ENCODE measurements at regions not wholly inside any gene's neighbourhood (a gene's known extent, or its start where the extent isn't known, plus 50 kb on each side); places are given as distances from the start of the nearest gene placed in this dataset.

- no peak for TF ChIP-seq CTCF (IDR thresholded peaks at IDR 0.05; ENCODE audit: low read depth, low read length)
- no peak for TF ChIP-seq EZH2phosphoT487 (IDR thresholded peaks at IDR 0.05; ENCODE audit: low read depth)
Observed at GRCh38 chrX:39692796-39693195, 405.0 kb downstream of the BCOR start.

All from OCI-LY3 (cell line).